ENCODE measurements at regions not wholly inside any gene's neighbourhood (a gene's known extent, or its start where the extent isn't known, plus 50 kb on each side); places are given as distances from the start of the nearest gene placed in this dataset.

DNA sequence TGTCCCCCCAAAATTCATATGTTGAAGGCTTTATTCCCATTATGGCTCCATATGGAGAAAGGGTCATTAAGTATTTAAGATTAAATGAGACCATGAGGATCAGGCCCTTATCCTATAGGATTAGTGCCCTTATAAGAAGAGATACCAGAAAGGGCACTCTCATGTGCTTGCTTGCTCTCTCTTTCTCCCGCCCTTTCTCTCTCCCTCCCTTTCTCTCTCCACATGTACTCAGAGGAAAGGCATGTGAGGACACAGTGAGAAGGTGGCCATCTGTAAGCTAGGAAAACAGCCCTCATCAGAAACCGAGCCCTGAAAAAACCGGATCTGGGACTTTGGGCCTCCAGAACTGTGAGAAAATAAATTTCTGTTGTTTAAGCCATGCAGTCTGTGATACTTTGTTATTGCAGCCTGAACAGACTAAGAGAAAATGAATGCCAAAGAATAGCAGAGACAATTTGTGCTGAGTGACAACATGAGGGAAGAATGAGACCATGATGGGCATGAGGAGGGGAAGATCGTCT, 300.0 kb upstream of the SLC39A10 start:
- Histone ChIP-seq H3K4me1 (ENCODE audit: control insufficient read depth, insufficient read depth, low read length) (no peaks in the 10 kb centered on the region), H3K27ac (ENCODE audit: extremely low read depth, low read depth, low read length) (no peak overlapping the region), H3K4me3 (ENCODE audit: low read depth, low read length) (no peak overlapping the region), H3K36me3 (ENCODE audit: control insufficient read depth in 2 of 2, insufficient read depth in 1 of 2, low read length in 2 of 2) (no peaks in the 10 kb centered on the region), H3K9me3 (ENCODE audit: control insufficient read depth, insufficient read depth, low read depth, low read length) (no peaks in the 10 kb centered on the region)
- TF ChIP-seq ZNF692 (tag by site-specific recombination; IDR thresholded peaks at IDR 0.05) (no peak), ZSCAN30 (tag by site-specific recombination; IDR thresholded peaks at IDR 0.05) (no peak), ZNF473 (tag by site-specific recombination; IDR thresholded peaks at IDR 0.05) (no peak), ZNF501 (tag by site-specific recombination; IDR thresholded peaks at IDR 0.05) (no peak)
- POLR2A ChIA-PET, result no interaction called here
- CTCF ChIA-PET, result interaction anchor here (1.4 to 1.8 kb wide), 2 partner anchors 38 to 303 kb away, joined by 5 read pairs; no protein-coding TSS in a partner anchor

- TF ChIP-seq ZNF114 (tag by site-specific recombination; IDR thresholded peaks at IDR 0.05), result no peak
- TF ChIP-seq GFI1B (tag by site-specific recombination; IDR thresholded peaks at IDR 0.05), result no peak
- no peak for TF ChIP-seq ELK4 (IDR thresholded peaks at IDR 0.05; ENCODE audit: borderline replicate concordance, low read depth, low read length)
- no peak for TF ChIP-seq ZNF391 (tag by site-specific recombination; IDR thresholded peaks at IDR 0.05; ENCODE audit: borderline replicate concordance, low read depth)
- no peak for TF ChIP-seq ZNF280C (tag by site-specific recombination; IDR thresholded peaks at IDR 0.05)
- TF ChIP-seq ZNF335 (tag by site-specific recombination; conservative IDR thresholded peaks at IDR 0.05), result no peak
- TF ChIP-seq ZNF214 (tag by site-specific recombination; IDR thresholded peaks at IDR 0.05; ENCODE audit: borderline replicate concordance), result no peak
- TF ChIP-seq REST (tag by site-specific recombination; IDR thresholded peaks at IDR 0.05), result no peak
- TF ChIP-seq ZNF776 (tag by site-specific recombination; IDR thresholded peaks at IDR 0.05; ENCODE audit: borderline replicate concordance), result no peak
- CTCF ChIA-PET, result interaction anchor here (1.4 to 1.8 kb wide), 2 partner anchors 37 to 304 kb away, joined by 5 read pairs; no protein-coding TSS in a partner anchor
- no peak overlapping the region for H3K4me3 ChIP-seq (ENCODE audit: low read depth, low read length)
- H3K36me3 ChIP-seq (ENCODE audit: control insufficient read depth in 2 of 2, insufficient read depth in 1 of 2, low read length in 2 of 2), result no peaks in the 10 kb centered on the region
- no peak overlapping the region for H3K27ac ChIP-seq (ENCODE audit: extremely low read depth, low read depth, low read length)
- POLR2A ChIA-PET, result no interaction called here
- H3K4me1 ChIP-seq (ENCODE audit: control insufficient read depth, insufficient read depth, low read length), result no peaks in the 10 kb centered on the region
- H3K9me3 ChIP-seq (ENCODE audit: control insufficient read depth, insufficient read depth, low read depth, low read length), result no peaks in the 10 kb centered on the region
Measured at GRCh38 chr2:195356026-195356425, 301.0 kb upstream of the SLC39A10 start.
